H4 (cell line): ENCODE measurements at regions not wholly inside any gene's neighbourhood (a gene's known extent, or its start where the extent isn't known, plus 50 kb on each side); places are given as distances from the start of the nearest gene placed in this dataset.

Source experiments
- DNase-seq: peaks from one replicate; pipeline ENCODE4 v3.0.0-alpha.2; 2015; ENCODE audit warnings: low spot score

- DNase-seq, result no peak
Measured at GRCh38 chr12:4134448-4135263, 138.9 kb upstream of the CCND2 start.

- no peak for DNase-seq
Measured at GRCh38 chr12:4133636-4134447, 139.7 kb upstream of the CCND2 start.

- DNase-seq, result no peak
Measured at GRCh38 chr12:4133029-4133428, 140.5 kb upstream of the CCND2 start.

GRCh38 chr12:4121506-4122020 is 152.0 kb upstream of the CCND2 start:
- no peak for DNase-seq

- DNase-seq, result no peak
Measured at GRCh38 chr12:4120316-4120917, 153.1 kb upstream of the CCND2 start.

GRCh38 chr12:4119157-4119761 is 154.3 kb upstream of the CCND2 start:
- no peak for DNase-seq

GRCh38 chr12:4118601-4119156 is 154.9 kb upstream of the CCND2 start:
- DNase-seq, result no peak

GRCh38 chr12:4118017-4118510 is 155.5 kb upstream of the CCND2 start:
- DNase-seq, result no peak

- DNase-seq, result no peak
Measured at GRCh38 chr12:4117386-4118016, 156.1 kb upstream of the CCND2 start.

- no peak for DNase-seq
Measured at GRCh38 chr12:4116251-4117111, 157.1 kb upstream of the CCND2 start.

GRCh38 chr12:4115570-4115969 is 158.0 kb upstream of the CCND2 start:
- DNase-seq, result no peak

- DNase-seq, result no peak
Measured at GRCh38 chr12:4114986-4115385, 158.6 kb upstream of the CCND2 start.

- no peak for DNase-seq
Measured at GRCh38 chr12:4112734-4113325, 160.7 kb upstream of the CCND2 start.

GRCh38 chr12:4112290-4112689 is 161.3 kb upstream of the CCND2 start:
- DNase-seq, result no peak

GRCh38 chr12:4111010-4111409 is 162.6 kb upstream of the CCND2 start:
- no peak for DNase-seq

GRCh38 chr12:4109826-4110225 is 163.7 kb upstream of the CCND2 start:
- DNase-seq, result no peak

- no peak for DNase-seq
Measured at GRCh38 chr12:4108803-4109345, 164.7 kb upstream of the CCND2 start.

GRCh38 chr12:4107911-4108697 is 165.5 kb upstream of the CCND2 start:
- no peak for DNase-seq
